HG02885 (cell line): ENCODE measurements at regions not wholly inside any gene's neighbourhood (a gene's known extent, or its start where the extent isn't known, plus 50 kb on each side); places are given as distances from the start of the nearest gene placed in this dataset.
A peak's percentile ranks its signal among the peaks of the same experiment; 100 is the strongest.
"Not testable (repeated sequence)": the region's sequence is repeated elsewhere in the genome, so short reads cannot be mapped to it uniquely, and the experiment has no call there.

Experiments used
- ATAC-seq: cut with Tn5 transposase; IDR thresholded peaks from one replicate; pipeline ENCODE4 v1.9.1; 2021; ENCODE audit warnings: mild to moderate bottlenecking; ENCODE audit not compliant: unreplicated experiment, poor library complexity

DNA sequence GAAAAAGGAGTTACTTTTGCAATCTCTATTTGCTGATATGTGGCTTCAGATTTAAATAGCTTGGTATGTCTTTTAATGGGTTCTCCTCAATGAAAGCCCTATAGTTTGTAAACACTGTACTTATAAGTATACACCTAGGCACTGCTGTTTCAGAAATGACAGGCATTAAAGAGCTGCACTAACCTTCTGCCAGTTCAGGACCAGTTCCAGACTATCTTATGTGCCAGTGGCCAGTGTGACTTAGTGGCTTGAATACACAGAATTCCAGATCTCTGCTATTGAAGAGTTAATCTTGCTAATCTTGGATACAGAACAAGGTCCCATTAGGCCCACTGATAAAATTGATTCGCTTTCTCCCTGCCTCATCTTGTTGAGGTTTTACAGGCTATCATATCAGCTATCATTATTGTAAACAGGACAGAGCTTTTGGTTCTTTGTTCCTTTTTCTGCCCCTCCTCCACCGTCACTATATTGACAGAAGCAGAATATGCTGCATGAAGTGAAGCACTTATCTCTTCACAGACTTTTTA, 337.5 kb downstream of the LRRIQ3 start:
- no peak for ATAC-seq

DNA sequence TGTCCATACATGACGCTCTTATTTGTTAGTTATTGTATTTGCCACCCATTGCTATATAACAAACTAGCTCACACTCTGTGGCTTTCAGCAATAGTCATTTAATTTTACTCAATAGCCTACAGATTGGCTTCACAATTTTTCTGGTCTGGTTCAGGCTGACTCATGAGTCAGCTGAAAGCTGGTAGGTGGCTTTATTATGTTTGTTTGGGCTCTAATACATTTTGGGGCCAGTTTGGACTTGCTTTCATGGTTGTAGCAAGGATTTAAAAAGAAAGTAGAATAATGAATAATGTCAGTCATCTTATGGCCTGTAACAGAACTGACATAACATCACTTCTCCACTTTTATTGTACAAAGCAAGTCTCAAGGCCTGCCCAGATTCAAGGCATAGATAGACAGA, 338.7 kb downstream of the LRRIQ3 start:
- ATAC-seq: no peak

- ATAC-seq: no peak
Measured at GRCh38 chr1:73854527-73854926, 343.4 kb downstream of the LRRIQ3 start.

GRCh38 chr1:73842436-73842835, 355.5 kb downstream of the LRRIQ3 start:
- no peak for ATAC-seq

- peak; percentile 49 for ATAC-seq
Measured at GRCh38 chr1:73839922-73840321, 358.1 kb downstream of the LRRIQ3 start.

DNA sequence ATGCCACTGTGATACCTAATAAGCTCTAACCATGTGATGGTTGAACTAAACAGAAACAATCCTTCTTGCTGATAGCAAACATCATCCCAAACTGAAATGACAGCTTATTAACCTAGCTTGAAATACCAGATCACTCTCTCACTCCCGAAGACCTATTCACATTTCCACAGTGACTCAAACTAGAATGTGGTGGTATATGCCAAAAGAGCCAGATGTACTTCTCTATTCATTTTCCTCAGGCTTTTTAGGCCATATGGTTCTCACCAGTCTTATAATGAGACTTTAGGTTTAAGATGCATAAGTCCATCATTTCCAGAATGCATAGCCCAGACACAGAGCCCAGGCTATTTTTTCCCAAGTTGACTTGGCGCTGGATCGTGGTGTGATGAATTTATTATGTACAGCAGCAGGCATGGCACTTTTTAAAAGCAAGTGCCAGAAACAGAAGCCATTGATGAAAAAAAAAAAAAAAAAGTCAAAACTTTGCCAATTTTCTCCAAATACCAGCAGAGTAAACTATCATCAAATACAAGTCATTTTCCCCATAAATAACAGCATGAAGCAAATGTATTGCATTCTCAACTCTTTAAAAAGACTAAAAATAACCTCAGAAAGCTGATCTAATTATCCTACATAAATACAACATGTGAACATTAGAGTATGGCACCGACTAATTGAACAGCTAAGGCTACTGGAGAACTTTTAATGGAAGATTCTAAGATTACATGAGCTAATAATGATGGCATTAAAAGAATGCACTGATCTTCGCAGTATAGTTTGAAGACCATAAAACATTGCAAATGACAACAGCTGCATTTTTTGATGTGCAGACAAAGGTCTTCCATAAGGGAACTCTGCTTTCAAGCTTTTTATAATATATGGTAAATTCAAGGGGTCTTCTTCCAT, 365.4 kb downstream of the LRRIQ3 start:
- no peak for ATAC-seq

- not testable (repeated sequence) for ATAC-seq
Measured at GRCh38 chr1:73827283-73827682, 370.7 kb downstream of the LRRIQ3 start.

GRCh38 chr1:73824065-73824464, 373.9 kb downstream of the LRRIQ3 start:
- ATAC-seq: no peak

GRCh38 chr1:73821520-73821919, 376.5 kb downstream of the LRRIQ3 start:
- peak; percentile 59 for ATAC-seq

- ATAC-seq: no peak
Measured at GRCh38 chr1:73820843-73821242, 377.1 kb downstream of the LRRIQ3 start.

- no peak for ATAC-seq
Measured at GRCh38 chr1:73813716-73814115, 384.3 kb downstream of the LRRIQ3 start.

DNA sequence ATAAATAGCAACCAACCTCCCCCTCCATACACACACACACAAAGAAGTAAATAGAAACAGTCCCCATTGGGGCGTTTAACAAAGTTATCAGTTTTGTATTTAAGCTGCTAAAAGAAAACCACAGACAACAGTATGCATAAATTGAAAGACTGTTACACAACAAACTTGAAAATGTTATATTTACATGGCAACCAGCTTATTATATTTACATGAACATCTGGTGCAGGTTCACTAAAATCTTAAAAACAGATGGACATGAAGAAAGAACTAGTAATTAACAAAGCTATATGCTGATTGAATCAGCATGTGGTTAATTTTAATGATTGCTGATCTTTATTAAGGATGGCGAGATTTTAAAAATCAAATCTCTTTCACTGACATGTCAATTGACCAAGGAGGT, 384.7 kb downstream of the LRRIQ3 start:
- no peak for ATAC-seq

- no peak for ATAC-seq
Measured at GRCh38 chr1:73811798-73812197, 386.2 kb downstream of the LRRIQ3 start.

GRCh38 chr1:73804935-73805334, 393.0 kb downstream of the LRRIQ3 start:
- ATAC-seq: no peak

DNA sequence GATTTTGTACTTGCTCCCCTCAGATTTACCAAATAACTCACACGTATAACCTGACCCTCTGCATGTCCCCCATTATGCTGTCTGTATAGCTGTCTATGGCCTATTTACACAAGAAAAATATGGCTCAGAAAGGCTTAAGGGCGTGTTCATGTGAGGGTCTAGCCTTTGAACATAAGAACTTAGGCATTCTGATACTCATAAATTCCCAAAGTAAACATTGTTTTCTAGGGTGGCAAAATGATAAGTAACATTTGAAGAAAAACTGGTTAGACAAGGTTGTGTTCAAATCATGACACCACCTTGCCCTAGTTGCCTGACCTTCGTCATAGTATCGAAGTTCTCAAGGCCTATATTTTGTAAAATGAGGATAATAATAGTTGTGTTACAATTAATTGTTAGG, 394.6 kb downstream of the LRRIQ3 start:
- no peak for ATAC-seq

- ATAC-seq: no peak
Measured at GRCh38 chr1:73801912-73802429, 396.0 kb downstream of the LRRIQ3 start.

DNA sequence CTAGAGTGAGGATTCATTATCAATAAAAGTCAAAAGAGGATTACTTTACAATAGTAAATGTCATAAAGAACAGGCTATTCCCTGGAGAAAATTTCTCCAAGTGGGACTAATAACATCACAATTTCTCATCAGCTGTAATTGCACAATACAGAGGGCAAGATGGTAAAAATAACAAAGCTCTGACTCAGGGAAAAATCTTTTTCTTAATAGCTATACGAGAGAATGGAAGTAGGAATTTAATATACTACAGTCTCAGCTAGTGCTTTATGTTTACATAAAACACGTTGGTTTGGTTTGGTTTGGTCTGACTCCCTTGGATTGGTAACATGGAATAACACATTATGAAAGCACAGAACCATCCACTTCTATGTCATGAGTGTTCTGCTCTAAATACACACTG, 397.6 kb downstream of the LRRIQ3 start:
- no peak for ATAC-seq

DNA sequence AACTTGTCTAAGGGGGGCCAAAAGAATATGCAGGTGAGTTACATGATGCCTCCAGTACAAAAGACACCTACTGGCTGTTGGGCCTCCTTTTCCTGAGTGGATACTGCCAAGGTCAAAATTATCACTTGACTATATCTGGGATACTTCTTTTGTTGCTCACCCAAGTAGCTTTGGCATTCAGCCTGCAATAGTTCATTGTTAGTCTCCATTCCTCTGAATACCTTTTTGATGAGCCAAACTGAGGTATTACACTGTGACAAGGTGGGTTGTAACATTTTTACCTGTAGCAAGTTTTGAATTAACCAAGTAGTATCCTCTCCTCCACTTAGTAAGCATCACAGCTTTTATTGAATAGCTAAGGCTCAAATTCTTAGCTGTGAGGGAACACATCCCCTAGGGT, 408.0 kb downstream of the LRRIQ3 start:
- ATAC-seq: no peak

DNA sequence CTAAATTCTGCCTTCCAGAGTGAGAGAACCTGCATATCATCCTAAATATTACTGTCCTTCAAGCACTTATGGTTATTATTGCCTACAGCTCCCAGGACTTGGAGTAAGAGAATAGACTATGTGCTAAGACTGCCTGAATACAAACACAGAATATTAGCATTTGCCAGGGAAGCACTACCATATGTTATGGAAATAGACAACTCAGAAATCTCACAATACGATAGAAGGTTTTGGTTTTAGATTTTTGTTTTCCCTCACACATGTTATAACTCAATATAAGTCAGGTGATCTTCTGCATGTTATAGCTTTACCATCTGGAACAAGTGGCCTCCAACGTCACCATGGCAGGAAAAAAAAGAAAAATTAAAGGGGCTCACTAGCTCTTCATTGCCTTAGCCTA, 413.9 kb downstream of the LRRIQ3 start:
- ATAC-seq: no peak

DNA sequence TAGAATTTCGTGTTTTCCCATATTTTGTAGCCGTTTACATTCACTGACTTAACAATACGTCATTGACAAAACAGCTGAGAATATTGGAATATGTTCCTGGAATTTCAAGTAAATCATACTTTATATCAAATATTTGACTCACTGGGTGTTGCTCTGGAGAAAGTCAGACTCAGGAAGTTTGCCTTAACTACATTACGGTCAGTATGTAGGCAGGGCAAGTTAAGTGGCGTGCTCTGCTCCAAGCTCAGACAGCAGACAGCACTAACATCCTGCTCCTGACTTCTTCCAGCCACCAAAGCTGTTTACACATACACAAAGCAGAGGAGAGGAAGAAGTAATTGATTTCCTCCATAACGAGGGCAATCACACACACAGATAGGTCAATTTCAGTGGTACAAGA, 414.6 kb downstream of the LRRIQ3 start:
- no peak for ATAC-seq

GRCh38 chr1:73782901-73783300, 415.1 kb downstream of the LRRIQ3 start:
- ATAC-seq: no peak

GRCh38 chr1:73781251-73781650, 416.7 kb downstream of the LRRIQ3 start:
- ATAC-seq: no peak
